HG03159 (cell line): ENCODE measurements at regions not wholly inside any gene's neighbourhood (a gene's known extent, or its start where the extent isn't known, plus 50 kb on each side); places are given as distances from the start of the nearest gene placed in this dataset.

Source experiments
- ATAC-seq: cut with Tn5 transposase; IDR thresholded peaks from one replicate; pipeline ENCODE4 v1.9.1; 2021; ENCODE audit warnings: mild to moderate bottlenecking, moderate library complexity; ENCODE audit not compliant: unreplicated experiment

DNA sequence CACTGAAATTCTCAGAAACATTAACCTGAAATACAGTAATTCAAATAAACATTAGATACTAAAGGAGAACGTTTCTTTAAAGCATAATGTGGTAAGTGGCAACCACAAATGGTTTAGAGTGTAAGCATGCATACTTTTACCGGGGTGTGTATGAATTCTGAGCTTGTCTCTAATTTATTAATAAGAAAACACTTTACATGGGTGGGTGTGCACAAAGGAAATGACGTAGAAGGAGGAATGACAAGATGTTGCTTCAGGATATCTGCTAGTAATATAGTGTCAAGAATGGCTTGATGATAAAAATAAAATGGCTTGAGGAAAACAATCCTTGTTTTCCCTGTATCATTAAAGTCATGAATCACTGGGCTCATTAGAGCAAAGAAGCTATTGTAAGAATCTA, 92.5 kb downstream of the ARL4A start:
- no peak for ATAC-seq

DNA sequence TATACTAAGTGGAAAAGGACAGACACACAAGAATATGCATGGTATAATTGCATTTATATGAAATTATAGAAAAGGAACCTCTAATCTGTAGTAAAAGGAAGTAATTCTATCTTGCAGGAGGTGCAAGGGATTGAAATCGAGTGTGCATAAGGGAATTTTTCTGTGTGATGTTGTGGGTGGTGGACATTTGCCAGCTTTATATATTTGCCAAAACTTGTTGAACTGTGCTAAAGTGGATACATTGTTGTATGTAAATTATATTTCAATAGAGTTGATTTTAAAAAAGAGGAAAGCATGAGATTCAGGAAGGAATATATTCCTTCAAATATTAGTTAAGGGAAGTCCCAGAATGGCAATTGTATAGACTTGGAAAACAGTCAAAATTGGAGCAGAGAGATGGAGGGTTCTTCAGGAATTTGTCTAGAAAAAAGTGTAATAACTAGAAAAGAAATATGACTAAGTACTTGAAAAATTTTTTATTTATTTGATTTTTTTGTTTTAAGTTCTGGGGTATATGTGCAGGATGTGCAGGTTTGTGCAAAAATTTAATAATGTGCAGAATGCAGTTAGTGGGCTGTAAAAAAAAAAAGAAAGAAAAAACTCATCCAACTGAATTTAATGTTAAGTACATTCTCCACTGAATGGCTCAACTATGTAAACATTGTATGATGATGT, 96.1 kb downstream of the ARL4A start:
- no peak for ATAC-seq

DNA sequence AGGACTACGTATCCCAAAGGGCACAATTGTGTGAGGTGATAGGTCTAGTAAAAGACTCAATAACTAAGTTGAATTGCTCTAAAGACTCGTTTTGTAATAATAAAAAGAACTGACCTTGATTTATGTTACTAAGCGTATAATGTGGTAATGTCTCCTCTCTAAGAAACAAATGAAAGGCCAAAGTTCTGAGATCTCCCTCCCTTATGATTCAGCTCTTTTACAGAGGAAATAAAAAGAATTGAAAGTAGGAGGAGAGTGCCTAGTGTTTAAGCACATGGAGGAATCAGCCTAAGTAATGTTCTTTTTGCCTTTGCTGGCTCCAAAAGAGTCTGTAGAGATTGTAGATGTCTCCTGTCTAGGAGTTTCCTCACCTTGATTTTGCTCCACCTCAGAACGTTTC, 98.0 kb downstream of the ARL4A start:
- ATAC-seq: no peak

DNA sequence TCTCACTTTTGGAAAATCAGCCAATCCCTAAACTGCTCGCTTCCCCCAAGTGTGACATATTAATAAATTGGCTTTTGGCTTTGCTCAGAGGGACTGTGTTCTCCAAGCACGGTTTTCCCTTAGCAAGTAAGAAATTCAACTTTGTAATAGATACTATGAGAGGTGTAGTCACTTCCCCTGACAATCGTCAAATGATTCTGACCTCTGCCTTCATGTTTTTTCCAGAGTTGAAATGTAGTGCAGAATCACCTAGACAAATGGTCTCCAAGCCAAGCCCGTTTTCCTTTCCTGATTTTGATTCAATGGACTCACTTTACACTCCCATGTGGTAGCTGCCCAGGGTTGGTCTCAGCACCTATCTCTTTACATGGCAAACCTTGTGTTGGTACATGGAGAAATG, 99.1 kb downstream of the ARL4A start:
- no peak for ATAC-seq

DNA sequence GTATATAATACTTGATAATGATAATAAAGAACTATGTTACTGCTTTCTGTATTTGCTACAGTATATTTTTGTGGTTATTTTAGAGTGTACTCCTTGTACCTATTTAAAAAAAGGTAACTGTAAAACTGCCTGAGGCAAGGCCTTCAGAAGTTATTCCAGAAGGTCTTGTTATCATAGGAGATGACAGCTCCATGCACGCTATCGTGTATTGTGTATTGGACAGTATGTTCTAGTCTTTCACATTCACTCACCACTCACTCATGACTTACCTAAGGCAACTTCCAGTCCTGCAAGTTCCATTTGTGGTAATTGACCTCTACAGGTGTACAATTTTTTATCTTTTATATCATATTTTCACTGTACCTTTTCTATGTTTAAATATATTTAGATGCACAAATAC, 100.7 kb downstream of the ARL4A start:
- ATAC-seq: no peak

DNA sequence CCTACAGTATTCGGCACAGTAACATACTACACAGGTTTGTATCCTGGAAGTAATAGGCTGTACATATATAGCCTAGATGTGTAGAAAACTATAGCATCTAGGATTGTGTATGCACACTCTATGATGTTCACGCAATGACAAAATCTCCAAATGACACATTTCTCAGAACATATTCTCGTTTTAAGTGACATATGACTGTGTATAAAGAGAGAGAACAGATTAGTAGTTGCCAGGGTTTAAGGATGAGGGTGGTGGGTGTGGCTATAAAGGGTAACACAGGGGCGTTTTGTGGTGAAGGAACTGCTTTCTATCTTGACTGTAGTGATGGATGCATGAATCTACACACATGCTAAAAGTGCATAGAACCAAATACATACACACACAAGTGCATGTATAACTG, 101.2 kb downstream of the ARL4A start:
- no peak for ATAC-seq

DNA sequence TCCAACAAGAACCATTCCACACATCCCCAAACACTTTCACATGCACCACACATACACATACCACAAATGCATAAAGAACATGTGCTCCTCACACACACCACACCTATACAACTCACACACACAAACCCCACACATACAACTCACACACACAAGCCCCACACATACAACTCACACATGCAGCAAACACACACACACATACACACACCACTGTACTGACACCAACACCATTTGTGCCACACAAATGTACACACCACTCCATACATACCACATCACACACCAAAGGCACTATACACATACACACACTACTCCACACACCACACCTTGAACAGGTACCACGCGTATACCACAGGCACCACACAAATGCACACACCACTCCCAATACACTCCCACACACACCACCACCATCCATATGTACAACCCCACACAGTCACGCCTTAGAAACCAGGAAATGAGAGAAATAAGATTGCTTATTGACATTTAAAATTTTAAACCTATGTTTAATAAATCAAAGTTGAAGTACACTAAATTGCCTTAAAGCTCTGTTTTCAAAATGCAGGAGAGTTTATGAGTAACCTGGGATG, 107.4 kb downstream of the ARL4A start:
- ATAC-seq: no peak

- ATAC-seq: no peak
These were observed 109.1 kb downstream of the ARL4A start for GRCh38 chr7:12796397-12797127.

- ATAC-seq: no peak
These were observed 113.1 kb downstream of the ARL4A start for GRCh38 chr7:12800486-12800885.

DNA sequence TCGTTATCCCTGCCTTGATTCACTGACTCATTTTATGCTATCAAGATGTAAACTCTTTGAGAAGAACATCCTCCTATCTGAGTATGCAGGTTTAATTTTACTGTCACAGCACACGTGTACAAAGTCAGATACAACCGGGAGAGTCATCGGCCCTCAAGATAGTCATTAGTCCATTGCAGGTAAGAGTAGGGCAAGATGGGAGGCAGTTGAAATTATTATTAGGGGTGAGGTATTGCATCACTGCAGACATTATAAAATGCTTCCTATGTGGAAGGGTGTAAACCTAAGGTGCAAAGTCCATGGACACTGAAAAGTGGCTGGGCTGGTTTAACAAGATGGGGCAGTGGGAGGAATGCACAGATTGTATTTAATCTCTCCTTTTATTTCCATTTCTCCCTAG, 113.7 kb downstream of the ARL4A start:
- ATAC-seq: no peak

DNA sequence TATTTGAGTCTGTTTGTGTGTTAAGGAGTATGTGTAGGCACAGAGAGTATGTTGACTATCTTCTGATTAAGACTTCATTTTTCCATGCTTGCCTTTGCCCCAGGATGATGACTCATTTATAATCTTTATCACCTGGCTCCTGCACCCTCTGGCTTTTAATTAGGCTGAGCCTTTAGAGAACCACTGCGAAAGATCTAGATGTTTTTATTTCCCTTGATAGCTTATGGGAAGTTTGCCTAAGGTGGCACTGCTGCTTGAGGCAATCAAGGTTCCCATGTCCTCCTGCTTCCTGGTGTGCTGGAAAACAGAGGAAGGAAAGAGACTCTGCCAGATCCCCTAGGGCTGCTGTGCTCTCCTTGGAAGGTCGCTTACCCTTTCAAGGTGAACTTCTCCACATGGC, 114.6 kb downstream of the ARL4A start:
- no peak for ATAC-seq

- no peak for ATAC-seq
These were observed 116.1 kb downstream of the ARL4A start for GRCh38 chr7:12803542-12803941.

DNA sequence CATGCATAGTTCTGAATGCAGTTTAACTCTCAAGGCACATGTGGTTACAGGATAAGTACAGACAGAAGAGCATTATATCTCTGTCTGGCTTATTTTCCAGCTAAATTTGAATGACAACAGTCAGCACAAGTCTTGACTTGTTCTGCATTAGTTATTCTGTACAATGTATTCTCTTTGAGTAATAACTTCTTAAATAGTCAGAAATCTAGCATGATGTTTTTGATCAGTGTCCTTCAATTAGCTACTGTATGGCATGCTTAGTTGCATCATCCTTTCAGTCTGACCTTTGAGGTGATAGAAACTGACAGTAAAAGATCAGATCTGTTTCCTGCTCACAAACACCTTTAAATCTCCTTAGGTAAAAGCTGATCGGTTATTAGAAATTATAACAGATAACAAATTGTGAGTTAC, 118.1 kb downstream of the ARL4A start:
- ATAC-seq: no peak

- no peak for ATAC-seq
These were observed 118.5 kb downstream of the ARL4A start for GRCh38 chr7:12805957-12806356.

GRCh38 chr7:12809476-12809875, 122.0 kb downstream of the ARL4A start:
- no peak for ATAC-seq

DNA sequence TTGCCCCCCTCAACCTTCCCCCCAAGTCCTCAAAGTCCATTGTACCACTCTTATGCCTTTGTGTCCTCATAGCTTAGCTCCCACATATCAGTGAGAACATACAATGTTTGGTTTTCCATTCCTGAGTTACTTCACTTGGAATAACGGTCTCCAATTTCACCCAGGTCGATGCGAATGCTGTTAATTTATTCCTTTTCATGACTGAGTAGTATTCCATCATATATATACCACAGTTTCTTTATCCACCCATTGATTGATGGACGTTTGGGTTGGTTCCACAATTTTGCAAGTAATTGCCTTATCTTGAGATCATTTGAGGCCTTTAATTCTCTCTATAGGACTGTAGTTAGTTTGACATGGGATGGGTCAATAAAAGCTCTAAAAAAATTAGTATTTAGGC, 124.7 kb downstream of the ARL4A start:
- no peak for ATAC-seq

GRCh38 chr7:12814107-12814506, 126.7 kb downstream of the ARL4A start:
- no peak for ATAC-seq

DNA sequence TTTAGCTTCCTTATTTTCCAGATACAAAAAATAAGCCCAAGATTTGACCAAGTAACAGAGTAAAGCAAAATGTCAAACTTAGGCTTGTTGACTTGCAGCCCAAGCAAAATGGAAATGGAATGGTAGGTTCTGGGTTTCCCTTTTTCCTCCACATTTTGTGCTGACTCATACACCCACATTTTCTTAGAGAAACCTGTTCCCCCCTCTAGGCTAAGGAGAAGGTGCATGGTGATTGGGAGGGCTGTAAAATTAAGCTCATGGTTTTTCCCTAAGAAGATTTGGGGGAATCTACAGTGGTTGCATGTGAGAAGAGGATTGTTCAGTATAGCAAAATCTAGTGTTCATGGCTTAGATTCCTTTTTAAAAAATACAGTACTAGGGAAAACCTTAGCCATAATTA, 127.4 kb downstream of the ARL4A start:
- no peak for ATAC-seq

DNA sequence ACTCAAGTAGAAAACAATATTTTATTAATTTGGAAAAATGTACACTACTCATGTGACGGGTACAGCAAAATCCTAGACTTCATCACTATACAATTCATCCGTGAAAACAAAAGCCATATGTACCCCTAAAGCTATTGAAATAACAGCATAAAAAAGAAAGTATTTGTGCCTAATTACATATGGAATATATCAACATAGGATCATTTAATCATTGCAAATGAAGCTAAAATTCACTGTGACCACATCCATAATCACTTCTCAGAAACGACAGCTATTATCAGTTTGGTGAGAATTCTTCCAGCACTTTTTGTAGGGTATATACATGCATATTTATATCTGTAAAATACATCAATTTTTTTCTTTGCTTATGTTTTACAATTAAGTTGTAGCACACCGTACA, 128.0 kb downstream of the ARL4A start:
- ATAC-seq: no peak

DNA sequence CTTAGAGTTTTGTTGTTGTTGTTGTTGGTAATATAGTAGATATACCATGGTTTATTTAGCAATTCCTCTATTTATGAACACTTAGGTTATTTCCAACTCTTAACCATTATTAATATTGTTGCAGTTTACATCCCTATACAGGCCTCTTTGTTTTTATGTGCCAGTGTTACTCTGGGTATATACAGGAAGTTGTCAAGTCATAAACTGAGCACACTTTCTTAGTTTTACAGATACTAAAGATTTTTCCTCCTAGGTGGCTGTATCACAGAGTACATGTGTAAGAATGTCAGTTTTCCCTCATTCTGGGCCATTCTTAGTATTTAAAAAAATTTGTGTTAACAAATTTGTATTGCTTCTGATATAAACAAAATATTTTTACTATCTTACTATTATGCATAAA, 128.4 kb downstream of the ARL4A start:
- no peak for ATAC-seq

- no peak for ATAC-seq
These were observed 133.3 kb downstream of the ARL4A start for GRCh38 chr7:12820777-12821176.

- no peak for ATAC-seq
These were observed 134.3 kb downstream of the ARL4A start for GRCh38 chr7:12821746-12822145.
